SH-SY5Y (cell line): ENCODE measurements at regions not wholly inside any gene's neighbourhood (a gene's known extent, or its start where the extent isn't known, plus 50 kb on each side); places are given as distances from the start of the nearest gene placed in this dataset.

Experiments
- GATA2 ChIP-seq: IDR thresholded peaks from 2 replicates; pipeline ENCODE4 v1.6.1; 2011; ENCODE audit warnings: mild to moderate bottlenecking, low read depth, low read length
- GATA3 ChIP-seq: IDR thresholded peaks from 2 replicates; pipeline ENCODE4 v1.6.1; 2011; ENCODE audit warnings: low read depth, mild to moderate bottlenecking, low read length, moderate library complexity

DNA sequence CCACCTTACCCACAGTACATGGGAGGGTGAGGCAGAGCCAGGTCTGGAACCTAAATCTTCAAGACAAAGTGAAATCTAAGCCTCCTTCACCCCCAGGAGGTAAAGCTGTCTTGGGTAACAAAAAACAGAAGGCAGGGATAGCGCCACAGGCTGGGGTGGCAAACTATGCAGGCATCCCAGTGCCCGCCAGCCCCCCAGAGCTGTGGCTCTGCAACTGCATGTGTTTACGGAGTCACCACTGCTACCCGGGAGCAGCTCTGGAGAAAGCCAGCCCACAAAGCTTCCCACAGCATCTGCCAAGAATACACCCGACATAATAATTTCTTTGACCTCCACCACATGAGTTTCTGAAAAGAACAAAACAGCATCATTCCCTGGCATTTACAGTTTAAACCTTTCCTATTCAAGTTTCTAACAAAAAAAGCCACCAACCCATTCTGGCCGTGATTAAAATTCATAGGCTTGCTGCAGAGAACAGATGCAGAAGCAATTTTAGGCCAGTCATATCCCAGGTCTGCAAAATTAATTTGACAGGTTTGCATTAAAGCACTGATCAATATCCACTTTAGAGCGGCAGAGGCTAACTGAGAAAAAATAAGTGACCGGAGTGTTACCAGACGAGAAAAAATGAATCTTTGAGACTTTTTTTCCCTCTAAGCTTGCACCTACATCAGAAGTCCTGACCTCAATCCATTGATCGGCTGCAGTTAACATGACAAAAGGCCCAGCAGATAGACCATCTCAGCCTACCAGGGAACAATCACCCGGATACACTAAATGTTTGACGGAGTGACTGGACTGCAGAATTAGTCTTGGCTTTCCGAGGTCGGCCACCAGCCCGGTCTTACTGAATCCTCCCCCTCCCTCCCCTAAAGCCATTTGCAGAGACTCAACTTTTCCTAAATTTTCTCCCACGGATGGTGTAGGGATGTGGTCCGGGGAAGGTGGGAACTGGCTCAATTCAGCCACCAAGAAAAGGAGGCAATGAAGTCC is 309.6 kb upstream of the SKOR2 start:
- TF ChIP-seq GATA2 (no peak), GATA3 (no peak)
